Vagina (tissue), 2 donors: ENCODE measurements at regions not wholly inside any gene's neighbourhood (a gene's known extent, or its start where the extent isn't known, plus 50 kb on each side); places are given as distances from the start of the nearest gene placed in this dataset.

ENCODE experiments used
- CTCF ChIP-seq, 3 experiments: fragments of 450-650 bp in 2 of 3; fragments of 200-600 bp in 1 of 3; sonication (generic) in 1 of 3; IDR thresholded peaks; one replicate each; pipeline ENCODE4 v1.5.1; 2017 to 2019; ENCODE audit warnings: antibody characterized with exemption in 3 of 3, mild to moderate bottlenecking in 2 of 3, moderate library complexity in 2 of 3
- POLR2A ChIP-seq, 2 donors: fragments of 450-650 bp; IDR thresholded peaks; one replicate each; pipeline ENCODE4 v1.6.1; 2017; ENCODE audit warnings: antibody characterized with exemption in 2 of 2, mild to moderate bottlenecking in 2 of 2, moderate library complexity in 2 of 2

GRCh38 chr16:81168406-81168805 is 70.1 kb upstream of the BCO1 start:
- TF ChIP-seq CTCF (IDR thresholded peaks at IDR 0.05) (no peak), POLR2A (IDR thresholded peaks at IDR 0.05) (no peak)
